ENCODE measurements at regions not wholly inside any gene's neighbourhood (a gene's known extent, or its start where the extent isn't known, plus 50 kb on each side); places are given as distances from the start of the nearest gene placed in this dataset.
A peak's percentile ranks its signal among the peaks of the same experiment; 100 is the strongest.

DNA sequence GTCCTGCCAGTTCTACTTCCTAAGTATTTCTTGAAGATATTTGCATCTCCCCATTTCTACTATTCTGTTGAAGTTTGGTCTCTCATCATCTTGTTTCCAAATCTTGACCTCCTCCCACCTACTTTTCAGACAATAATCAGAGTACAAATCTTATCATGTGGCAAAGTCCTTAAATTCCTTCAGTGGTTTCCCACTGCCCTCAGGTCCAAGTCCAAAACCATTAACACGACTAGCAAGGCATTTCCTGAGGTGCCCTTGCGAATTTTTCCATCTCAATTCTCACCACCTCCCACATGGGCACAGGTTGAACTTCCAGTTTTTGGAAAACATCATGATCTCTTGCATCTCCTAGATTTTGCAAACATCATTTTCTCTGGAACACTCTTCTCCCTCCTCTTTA is 97.2 kb upstream of the CDK1 start:
- Mint-ChIP-seq H3K27ac (no peak overlapping the region), H3K9me3 (peaks cover 31% of the 10 kb centered on the region), H3K27me3 (ENCODE audit: low read depth) (no peaks in the 10 kb centered on the region), H3K4me3 (no peak overlapping the region), H3K36me3 (peaks cover 57% of the 10 kb centered on the region), H3K4me1 (peaks cover 24% of the 10 kb centered on the region)
- no peak for DNase-seq (ENCODE audit: low spot score in 2 of 2, unreplicated experiment in 2 of 2)
- TF ChIP-seq, protein P1, sequence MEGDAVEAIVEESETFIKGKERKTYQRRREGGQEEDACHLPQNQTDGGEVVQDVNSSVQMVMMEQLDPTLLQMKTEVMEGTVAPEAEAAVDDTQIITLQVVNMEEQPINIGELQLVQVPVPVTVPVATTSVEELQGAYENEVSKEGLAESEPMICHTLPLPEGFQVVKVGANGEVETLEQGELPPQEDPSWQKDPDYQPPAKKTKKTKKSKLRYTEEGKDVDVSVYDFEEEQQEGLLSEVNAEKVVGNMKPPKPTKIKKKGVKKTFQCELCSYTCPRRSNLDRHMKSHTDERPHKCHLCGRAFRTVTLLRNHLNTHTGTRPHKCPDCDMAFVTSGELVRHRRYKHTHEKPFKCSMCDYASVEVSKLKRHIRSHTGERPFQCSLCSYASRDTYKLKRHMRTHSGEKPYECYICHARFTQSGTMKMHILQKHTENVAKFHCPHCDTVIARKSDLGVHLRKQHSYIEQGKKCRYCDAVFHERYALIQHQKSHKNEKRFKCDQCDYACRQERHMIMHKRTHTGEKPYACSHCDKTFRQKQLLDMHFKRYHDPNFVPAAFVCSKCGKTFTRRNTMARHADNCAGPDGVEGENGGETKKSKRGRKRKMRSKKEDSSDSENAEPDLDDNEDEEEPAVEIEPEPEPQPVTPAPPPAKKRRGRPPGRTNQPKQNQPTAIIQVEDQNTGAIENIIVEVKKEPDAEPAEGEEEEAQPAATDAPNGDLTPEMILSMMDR (IDR thresholded peaks at IDR 0.05; ENCODE audit: unreplicated experiment), result no peak

DNA sequence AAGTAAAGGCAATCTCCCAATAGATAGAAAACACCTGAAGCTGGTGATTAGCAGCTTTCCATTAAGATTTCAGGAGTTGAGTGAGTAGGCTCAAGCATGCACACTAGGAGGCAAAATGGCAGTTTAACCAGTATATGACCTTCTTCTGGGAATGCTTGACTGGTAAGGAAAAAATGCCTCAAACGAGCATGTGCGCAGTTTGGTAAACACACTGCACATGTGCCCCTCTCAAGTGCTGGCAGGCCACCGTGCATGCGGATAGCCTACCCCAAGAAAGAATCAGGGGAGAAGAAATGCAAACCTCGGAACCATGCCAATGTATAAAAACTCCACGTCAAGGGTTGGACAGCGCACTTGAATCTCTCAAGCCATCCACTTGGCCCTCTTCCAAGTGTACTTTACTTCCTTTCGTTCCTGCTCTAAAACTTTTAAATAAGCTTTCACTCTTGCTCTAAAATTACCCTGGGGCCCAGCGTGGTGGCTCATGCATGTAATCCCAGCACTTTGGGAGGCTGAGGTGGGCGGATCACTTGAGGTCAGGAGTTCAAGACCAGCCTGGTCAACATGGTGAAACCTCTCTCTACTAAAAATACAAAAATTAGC is 98.8 kb upstream of the CDK1 start:
- DNase-seq (ENCODE audit: low spot score in 2 of 2, unreplicated experiment in 2 of 2), result no peak
- no peaks in the 10 kb centered on the region for H3K27me3 Mint-ChIP-seq (ENCODE audit: low read depth)
- peaks cover 24% of the 10 kb centered on the region for H3K9me3 Mint-ChIP-seq
- no peak overlapping the region for H3K4me3 Mint-ChIP-seq
- peaks cover 37% of the 10 kb centered on the region for H3K4me1 Mint-ChIP-seq
- TF ChIP-seq, protein P1 (IDR thresholded peaks at IDR 0.05; ENCODE audit: unreplicated experiment), result no peak
- peaks cover 48% of the 10 kb centered on the region for H3K36me3 Mint-ChIP-seq
- H3K27ac Mint-ChIP-seq, result no peak overlapping the region

DNA sequence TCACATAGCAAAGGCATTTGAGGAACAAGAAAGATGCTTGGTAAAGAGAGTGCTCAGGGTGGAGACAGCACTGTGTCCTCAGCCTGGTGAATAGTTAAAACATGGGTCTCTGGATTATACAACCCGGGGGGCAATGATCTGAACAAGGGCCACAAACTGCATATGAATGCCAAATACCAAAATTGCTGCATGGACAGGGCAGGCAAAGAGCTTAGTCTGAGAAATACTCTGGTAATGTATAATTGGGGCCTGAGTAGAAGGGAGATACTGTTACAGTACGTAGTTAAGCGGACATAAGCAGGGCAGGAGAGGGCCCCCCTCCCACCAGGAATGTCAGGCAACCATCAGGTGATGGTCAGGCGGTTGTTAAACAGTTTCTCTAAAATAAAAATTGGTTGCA is 99.3 kb upstream of the CDK1 start:
- no peak for DNase-seq (ENCODE audit: low spot score in 2 of 2, unreplicated experiment in 2 of 2)
- Mint-ChIP-seq H3K27me3 (ENCODE audit: low read depth) (no peaks in the 10 kb centered on the region), H3K4me3 (no peak overlapping the region), H3K9me3 (peaks cover 25% of the 10 kb centered on the region), H3K4me1 (peaks cover 37% of the 10 kb centered on the region), H3K36me3 (peaks cover 47% of the 10 kb centered on the region), H3K27ac (no peak overlapping the region)
- TF ChIP-seq, protein P1 (IDR thresholded peaks at IDR 0.05; ENCODE audit: unreplicated experiment), result no peak

DNA sequence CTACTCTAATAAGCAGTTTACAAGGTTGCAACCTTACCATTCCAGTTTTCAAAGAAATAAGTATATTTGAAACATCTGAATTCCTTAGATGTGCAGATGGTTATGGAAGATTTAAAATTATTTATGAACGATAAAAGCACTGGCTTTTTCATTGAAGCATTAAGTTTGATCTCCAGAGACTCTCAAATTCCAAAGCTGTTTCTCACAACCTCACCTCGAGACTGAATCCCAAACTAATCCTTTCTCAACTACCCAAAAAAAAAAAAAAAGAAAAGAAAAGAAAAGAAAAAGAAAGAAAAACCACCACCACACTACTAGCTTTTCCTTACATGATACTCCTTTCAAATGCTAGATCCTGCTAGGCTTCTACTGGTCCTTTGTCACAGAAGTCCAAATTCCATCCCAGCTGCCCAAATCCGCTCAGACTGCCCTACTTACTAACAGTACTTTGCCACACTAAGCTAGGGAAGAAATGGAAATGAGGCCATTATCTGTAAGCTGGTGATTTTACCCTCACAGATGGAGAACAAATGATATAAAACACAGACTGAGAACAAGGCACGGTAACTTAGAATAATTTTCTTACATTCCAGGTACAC is 100.6 kb upstream of the CDK1 start:
- no peaks in the 10 kb centered on the region for H3K27me3 Mint-ChIP-seq (ENCODE audit: low read depth)
- peaks cover 37% of the 10 kb centered on the region for H3K4me1 Mint-ChIP-seq
- DNase-seq (ENCODE audit: low spot score in 2 of 2, unreplicated experiment in 2 of 2), result no peak
- H3K9me3 Mint-ChIP-seq, result peaks cover 28% of the 10 kb centered on the region
- no peak overlapping the region for H3K4me3 Mint-ChIP-seq
- TF ChIP-seq, protein P1 (IDR thresholded peaks at IDR 0.05; ENCODE audit: unreplicated experiment), result no peak
- H3K27ac Mint-ChIP-seq, result peak overlapping the region; percentile 92
- peaks cover 49% of the 10 kb centered on the region for H3K36me3 Mint-ChIP-seq

DNA sequence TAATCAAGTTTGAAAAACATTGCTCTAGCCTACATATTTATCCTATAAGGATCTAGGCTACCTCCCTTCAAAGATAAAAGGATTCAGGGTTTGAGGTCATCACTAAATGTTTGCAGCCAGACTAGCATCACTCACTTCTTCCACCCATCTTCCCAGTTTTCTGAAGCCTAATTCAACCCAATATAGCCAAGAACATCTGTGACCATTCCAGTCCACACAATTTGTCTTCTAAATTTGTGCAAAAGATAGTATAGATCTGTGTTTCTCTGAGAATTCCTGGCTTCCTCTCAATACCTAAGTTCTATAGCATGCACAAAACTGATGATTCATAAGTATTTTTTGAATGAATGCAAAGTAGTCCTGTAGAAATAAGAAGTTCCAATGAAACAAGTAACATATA is 103.0 kb upstream of the CDK1 start:
- TF ChIP-seq, protein P1 (IDR thresholded peaks at IDR 0.05; ENCODE audit: unreplicated experiment), result no peak
- peaks cover 24% of the 10 kb centered on the region for H3K9me3 Mint-ChIP-seq
- DNase-seq (ENCODE audit: low spot score in 2 of 2, unreplicated experiment in 2 of 2), result no peak
- H3K4me1 Mint-ChIP-seq, result peaks cover 39% of the 10 kb centered on the region
- peaks cover 42% of the 10 kb centered on the region for H3K36me3 Mint-ChIP-seq
- H3K27me3 Mint-ChIP-seq (ENCODE audit: low read depth), result no peaks in the 10 kb centered on the region
- peak overlapping the region; percentile 55 for H3K27ac Mint-ChIP-seq
- no peak overlapping the region for H3K4me3 Mint-ChIP-seq
